ENCODE measurements at regions not wholly inside any gene's neighbourhood (a gene's known extent, or its start where the extent isn't known, plus 50 kb on each side); places are given as distances from the start of the nearest gene placed in this dataset.

- TF ChIP-seq TEAD4 (IDR thresholded peaks at IDR 0.05; ENCODE audit: low read depth, low read length) = no peak
- no peak for TF ChIP-seq EZH2 (IDR thresholded peaks at IDR 0.05; ENCODE audit: low read depth, low read length, severe bottlenecking)
These were observed 322.8 kb upstream of the POU3F3 start for GRCh38 chr2:104531122-104531521.

Measured in H1 (cell line).